SJSA1 (cell line): ENCODE measurements at regions not wholly inside any gene's neighbourhood (a gene's known extent, or its start where the extent isn't known, plus 50 kb on each side); places are given as distances from the start of the nearest gene placed in this dataset.
"Not testable (repeated sequence)": the region's sequence is repeated elsewhere in the genome, so short reads cannot be mapped to it uniquely, and the experiment has no call there.

ENCODE experiments used
- DNase-seq, 2 experiments: peaks; one replicate each; pipeline ENCODE4 v3.0.0-alpha.2; 2015 to 2020; ENCODE audit warnings: low spot score in 2 of 2, low read depth in 1 of 2
- H3K27ac ChIP-seq: fragments of 250-450 bp; sonication (Bioruptor Pico); 2 replicates; pipeline ENCODE4 v1.5.1; 2020; ENCODE audit warnings: mild to moderate bottlenecking, moderate library complexity
- H3K27me3 ChIP-seq: fragments of 250-450 bp; sonication (Bioruptor Pico); replicated peaks from 2 replicates; pipeline ENCODE4 v1.5.1; 2020; ENCODE audit warnings: mild to moderate bottlenecking, moderate library complexity
- H3K36me3 ChIP-seq: fragments of 250-450 bp; sonication (Bioruptor Pico); 2 replicates; pipeline ENCODE4 v1.5.1; 2020; ENCODE audit warnings: mild to moderate bottlenecking
- H3K4me1 ChIP-seq: fragments of 250-450 bp; sonication (Bioruptor Pico); replicated peaks from 2 replicates; pipeline ENCODE4 v1.6.1; 2021; ENCODE audit warnings: mild to moderate bottlenecking
- H3K4me3 ChIP-seq: fragments of 250-450 bp; sonication (Bioruptor Pico); 2 replicates; pipeline ENCODE4 v1.5.1; 2020; ENCODE audit warnings: mild to moderate bottlenecking
- H3K9me3 ChIP-seq: fragments of 250-450 bp; sonication (Bioruptor Pico); replicated peaks from 2 replicates; pipeline ENCODE4 v1.5.1; 2020; ENCODE audit warnings: mild to moderate bottlenecking

GRCh38 chr7:149334930-149335329, 72.9 kb downstream of the ZNF783 start:
- H3K36me3 ChIP-seq: no peaks in the 10 kb centered on the region
- H3K27me3 ChIP-seq: no peaks in the 10 kb centered on the region
- H3K27ac ChIP-seq: no peak overlapping the region
- H3K9me3 ChIP-seq: no peaks in the 10 kb centered on the region
- H3K4me3 ChIP-seq: no peak overlapping the region
- DNase-seq: peak in 1 of 2 experiments; percentile 8
- no peaks in the 10 kb centered on the region for H3K4me1 ChIP-seq

- Histone ChIP-seq H3K27me3 (no peaks in the 10 kb centered on the region), H3K36me3 (no peaks in the 10 kb centered on the region), H3K4me1 (no peaks in the 10 kb centered on the region), H3K9me3 (0 out of 2 replicates have a peak, but pooled peaks cover 2% of the 10 kb centered on the region), H3K27ac (no peak overlapping the region), H3K4me3 (no peak overlapping the region)
- no peak for DNase-seq
Observed at GRCh38 chr7:149348758-149349369, 86.9 kb downstream of the ZNF783 start.

- no peak for DNase-seq
Observed at GRCh38 chr7:149353739-149354504, 91.9 kb downstream of the ZNF783 start.

GRCh38 chr7:149355035-149355389, 93.0 kb downstream of the ZNF783 start:
- H3K9me3 ChIP-seq, H3K36me3 ChIP-seq, H3K4me3 ChIP-seq, H3K27ac ChIP-seq, DNase-seq, H3K4me1 ChIP-seq, H3K27me3 ChIP-seq: not testable (repeated sequence)

More at GRCh38 chr7:149353739-149354504, 91.9 kb downstream of the ZNF783 start:
- H3K27me3 ChIP-seq: no peaks in the 10 kb centered on the region
- no peak overlapping the region for H3K27ac ChIP-seq
- H3K36me3 ChIP-seq: no peaks in the 10 kb centered on the region
- no peak overlapping the region for H3K4me3 ChIP-seq
- 0 out of 2 replicates have a peak, but pooled peaks cover 1% of the 10 kb centered on the region for H3K9me3 ChIP-seq
- H3K4me1 ChIP-seq: no peaks in the 10 kb centered on the region

- H3K27me3 ChIP-seq: no peaks in the 10 kb centered on the region
- no peaks in the 10 kb centered on the region for H3K36me3 ChIP-seq
- H3K4me1 ChIP-seq: no peaks in the 10 kb centered on the region
- H3K27ac ChIP-seq: no peak overlapping the region
- 0 out of 2 replicates have a peak, but pooled peaks cover under 1% of the 10 kb centered on the region for H3K9me3 ChIP-seq
- DNase-seq: no peak
- H3K4me3 ChIP-seq: no peak overlapping the region
Observed at GRCh38 chr7:149355390-149356048, 93.5 kb downstream of the ZNF783 start.

- Histone ChIP-seq H3K27ac (no peak overlapping the region), H3K9me3 (0 out of 2 replicates have a peak, but pooled peaks cover 3% of the 10 kb centered on the region), H3K27me3 (no peaks in the 10 kb centered on the region), H3K4me3 (no peak overlapping the region), H3K4me1 (no peaks in the 10 kb centered on the region), H3K36me3 (no peaks in the 10 kb centered on the region)
- DNase-seq: no peak
Observed at GRCh38 chr7:149362696-149363095, 98.2 kb downstream of the ZNF777 start.

- no peak for DNase-seq
- H3K27me3 ChIP-seq: no peaks in the 10 kb centered on the region
- no peaks in the 10 kb centered on the region for H3K36me3 ChIP-seq
- no peaks in the 10 kb centered on the region for H3K9me3 ChIP-seq
- no peaks in the 10 kb centered on the region for H3K4me1 ChIP-seq
- no peak overlapping the region for H3K4me3 ChIP-seq
- no peak overlapping the region for H3K27ac ChIP-seq
Observed at GRCh38 chr7:149367418-149368180, 93.3 kb downstream of the ZNF777 start.

- H3K27me3 ChIP-seq: no peaks in the 10 kb centered on the region
Observed at GRCh38 chr7:149369497-149369896, 91.4 kb downstream of the ZNF777 start.

GRCh38 chr7:149370790-149371189, 90.1 kb downstream of the ZNF777 start:
- no peak overlapping the region for H3K4me3 ChIP-seq
- H3K27ac ChIP-seq: no peak overlapping the region
- H3K4me1 ChIP-seq: no peaks in the 10 kb centered on the region
- no peaks in the 10 kb centered on the region for H3K36me3 ChIP-seq
- H3K9me3 ChIP-seq: no peaks in the 10 kb centered on the region
- no peak for DNase-seq
- H3K27me3 ChIP-seq: no peaks in the 10 kb centered on the region

More at GRCh38 chr7:149369497-149369896, 91.4 kb downstream of the ZNF777 start:
- H3K4me1 ChIP-seq: no peaks in the 10 kb centered on the region
- H3K4me3 ChIP-seq: no peak overlapping the region
- H3K27ac ChIP-seq: no peak overlapping the region
- H3K36me3 ChIP-seq: no peaks in the 10 kb centered on the region
- no peak for DNase-seq
- H3K9me3 ChIP-seq: no peaks in the 10 kb centered on the region

- Histone ChIP-seq H3K4me1 (no peaks in the 10 kb centered on the region), H3K9me3 (no peaks in the 10 kb centered on the region), H3K4me3 (no peak overlapping the region), H3K27me3 (no peaks in the 10 kb centered on the region), H3K27ac (no peak overlapping the region), H3K36me3 (no peaks in the 10 kb centered on the region)
- no peak for DNase-seq
Observed at GRCh38 chr7:149373089-149373488, 87.8 kb downstream of the ZNF777 start.

GRCh38 chr7:149375234-149376008, 85.4 kb downstream of the ZNF777 start:
- Histone ChIP-seq H3K4me3 (no peak overlapping the region), H3K27ac (no peak overlapping the region), H3K4me1 (no peaks in the 10 kb centered on the region), H3K9me3 (no peaks in the 10 kb centered on the region; the same call in 1 of the 2 replicates), H3K27me3 (no peaks in the 10 kb centered on the region), H3K36me3 (no peaks in the 10 kb centered on the region)
- DNase-seq: no peak

- DNase-seq: no peak
- H3K27me3 ChIP-seq: no peaks in the 10 kb centered on the region
- no peaks in the 10 kb centered on the region for H3K36me3 ChIP-seq
- H3K4me3 ChIP-seq: no peak overlapping the region
- no peaks in the 10 kb centered on the region; the same call in none of the 2 replicates for H3K9me3 ChIP-seq
- no peaks in the 10 kb centered on the region for H3K4me1 ChIP-seq
- H3K27ac ChIP-seq: no peak overlapping the region
Observed at GRCh38 chr7:149377386-149377785, 83.5 kb downstream of the ZNF777 start.

GRCh38 chr7:149379625-149380024, 81.2 kb downstream of the ZNF777 start:
- Histone ChIP-seq H3K27me3 (no peaks in the 10 kb centered on the region), H3K4me3 (no peak overlapping the region), H3K36me3 (no peaks in the 10 kb centered on the region), H3K4me1 (no peaks in the 10 kb centered on the region), H3K27ac (no peak overlapping the region), H3K9me3 (no peaks in the 10 kb centered on the region; the same call in none of the 2 replicates)
- DNase-seq: no peak
